ENCODE measurements at regions not wholly inside any gene's neighbourhood (a gene's known extent, or its start where the extent isn't known, plus 50 kb on each side); places are given as distances from the start of the nearest gene placed in this dataset.

- peak; percentile 55 for DNase-seq (ENCODE audit: low read depth)
- H3K4me3 ChIP-seq (ENCODE audit: low read depth, low read length): no peak overlapping the region
- no peak for TF ChIP-seq CTCF (conservative IDR thresholded peaks at IDR 0.05; ENCODE audit: low read depth, low read length)
Observed at GRCh38 chr3:146781059-146781458, 175.9 kb upstream of the PLSCR5 start.

- no peak for TF ChIP-seq CTCF (conservative IDR thresholded peaks at IDR 0.05; ENCODE audit: low read depth, low read length)
- DNase-seq (ENCODE audit: low read depth): peak; percentile 63
- no peak overlapping the region for H3K4me3 ChIP-seq (ENCODE audit: low read depth, low read length)
Observed at GRCh38 chr3:146780251-146780650, 175.1 kb upstream of the PLSCR5 start.

- no peak for TF ChIP-seq CTCF (conservative IDR thresholded peaks at IDR 0.05; ENCODE audit: low read depth, low read length)
- DNase-seq (ENCODE audit: low read depth): no peak
- H3K4me3 ChIP-seq (ENCODE audit: low read depth, low read length): no peak overlapping the region
Observed at GRCh38 chr3:146777941-146778340, 172.8 kb upstream of the PLSCR5 start.

GRCh38 chr3:146772211-146772743, 167.1 kb upstream of the PLSCR5 start:
- no peak for TF ChIP-seq CTCF (conservative IDR thresholded peaks at IDR 0.05; ENCODE audit: low read depth, low read length)
- no peak for DNase-seq (ENCODE audit: low read depth)
- no peak overlapping the region for H3K4me3 ChIP-seq (ENCODE audit: low read depth, low read length)

- no peak for DNase-seq (ENCODE audit: low read depth)
- TF ChIP-seq CTCF (conservative IDR thresholded peaks at IDR 0.05; ENCODE audit: low read depth, low read length): no peak
- H3K4me3 ChIP-seq (ENCODE audit: low read depth, low read length): no peak overlapping the region
Observed at GRCh38 chr3:146770881-146771280, 165.7 kb upstream of the PLSCR5 start.

- no peak for TF ChIP-seq CTCF (conservative IDR thresholded peaks at IDR 0.05; ENCODE audit: low read depth, low read length)
- H3K4me3 ChIP-seq (ENCODE audit: low read depth, low read length): no peak overlapping the region
- DNase-seq (ENCODE audit: low read depth): no peak
Observed at GRCh38 chr3:146770301-146770700, 165.2 kb upstream of the PLSCR5 start.

GRCh38 chr3:146757759-146758158, 152.6 kb upstream of the PLSCR5 start:
- H3K4me3 ChIP-seq (ENCODE audit: low read depth, low read length): no peak overlapping the region
- DNase-seq (ENCODE audit: low read depth): no peak
- TF ChIP-seq CTCF (conservative IDR thresholded peaks at IDR 0.05; ENCODE audit: low read depth, low read length): no peak
